Body of pancreas (tissue), 4 donors: ENCODE measurements at regions not wholly inside any gene's neighbourhood (a gene's known extent, or its start where the extent isn't known, plus 50 kb on each side); places are given as distances from the start of the nearest gene placed in this dataset.

ENCODE experiments used
- POLR2A ChIP-seq, 3 donors: fragments of 450-650 bp; IDR thresholded peaks; one replicate each; pipeline ENCODE4 v1.6.1; 2016; ENCODE audit warnings: antibody characterized with exemption in 3 of 3, mild to moderate bottlenecking in 2 of 3
- TF ChIP-seq, protein P1 (sequence below), 7 experiments: fragments of 450-650 bp in 4 of 7; fragments of 200-600 bp in 3 of 7; sonication (generic) in 3 of 7; IDR thresholded peaks; one replicate each; pipeline ENCODE4 v1.5.1; 2016 to 2019; ENCODE audit warnings: antibody characterized with exemption in 7 of 7

DNA sequence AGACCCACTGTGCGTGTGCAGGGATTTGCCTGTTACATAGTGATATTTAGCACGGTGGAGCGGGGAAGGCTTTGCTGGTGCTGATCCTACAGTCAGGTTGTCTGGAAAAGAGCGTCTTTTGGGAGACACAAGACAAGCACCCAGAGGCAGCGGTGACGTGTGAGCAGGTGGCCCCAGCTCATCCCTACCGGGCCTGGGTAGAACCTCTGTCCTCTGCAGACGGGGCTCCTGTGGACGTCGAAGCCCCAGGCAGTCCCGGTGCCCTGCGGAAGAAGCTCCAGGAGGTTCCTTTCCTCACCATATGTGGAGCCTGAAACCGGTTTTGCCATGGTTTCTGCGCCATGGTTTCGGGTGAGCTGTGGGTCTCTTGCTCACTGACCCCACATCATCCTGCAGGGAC is 68.9 kb upstream of the AFDN start:
- no peak for TF ChIP-seq POLR2A (IDR thresholded peaks at IDR 0.05)
- TF ChIP-seq, protein P1, sequence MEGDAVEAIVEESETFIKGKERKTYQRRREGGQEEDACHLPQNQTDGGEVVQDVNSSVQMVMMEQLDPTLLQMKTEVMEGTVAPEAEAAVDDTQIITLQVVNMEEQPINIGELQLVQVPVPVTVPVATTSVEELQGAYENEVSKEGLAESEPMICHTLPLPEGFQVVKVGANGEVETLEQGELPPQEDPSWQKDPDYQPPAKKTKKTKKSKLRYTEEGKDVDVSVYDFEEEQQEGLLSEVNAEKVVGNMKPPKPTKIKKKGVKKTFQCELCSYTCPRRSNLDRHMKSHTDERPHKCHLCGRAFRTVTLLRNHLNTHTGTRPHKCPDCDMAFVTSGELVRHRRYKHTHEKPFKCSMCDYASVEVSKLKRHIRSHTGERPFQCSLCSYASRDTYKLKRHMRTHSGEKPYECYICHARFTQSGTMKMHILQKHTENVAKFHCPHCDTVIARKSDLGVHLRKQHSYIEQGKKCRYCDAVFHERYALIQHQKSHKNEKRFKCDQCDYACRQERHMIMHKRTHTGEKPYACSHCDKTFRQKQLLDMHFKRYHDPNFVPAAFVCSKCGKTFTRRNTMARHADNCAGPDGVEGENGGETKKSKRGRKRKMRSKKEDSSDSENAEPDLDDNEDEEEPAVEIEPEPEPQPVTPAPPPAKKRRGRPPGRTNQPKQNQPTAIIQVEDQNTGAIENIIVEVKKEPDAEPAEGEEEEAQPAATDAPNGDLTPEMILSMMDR (IDR thresholded peaks at IDR 0.05): no peak
